Sciatic nerve (tissue), 2 donors: ENCODE measurements at regions not wholly inside any gene's neighbourhood (a gene's known extent, or its start where the extent isn't known, plus 50 kb on each side); places are given as distances from the start of the nearest gene placed in this dataset.

Source experiments
- ATAC-seq: fragments of 200-7000 bp; cut with Tn5 transposase; one replicate; pipeline ENCODE4 v1.9.1; 2020; ENCODE audit warnings: mild to moderate bottlenecking, moderate library complexity
- DNase-seq: peaks from one replicate; pipeline ENCODE4 v3.0.0-alpha.2; 2020; ENCODE audit warnings: low spot score
- intact Hi-C: fragments of 100-400 bp; cut with DNase I; formaldehyde crosslinking; loops from one replicate; pipeline ENCODE4 v1.14.2; 2022
- donor health status: DM: no; HTN: no; CAD: no.
- donor health status: DM: no; HTN: no; CAD: no.

DNA sequence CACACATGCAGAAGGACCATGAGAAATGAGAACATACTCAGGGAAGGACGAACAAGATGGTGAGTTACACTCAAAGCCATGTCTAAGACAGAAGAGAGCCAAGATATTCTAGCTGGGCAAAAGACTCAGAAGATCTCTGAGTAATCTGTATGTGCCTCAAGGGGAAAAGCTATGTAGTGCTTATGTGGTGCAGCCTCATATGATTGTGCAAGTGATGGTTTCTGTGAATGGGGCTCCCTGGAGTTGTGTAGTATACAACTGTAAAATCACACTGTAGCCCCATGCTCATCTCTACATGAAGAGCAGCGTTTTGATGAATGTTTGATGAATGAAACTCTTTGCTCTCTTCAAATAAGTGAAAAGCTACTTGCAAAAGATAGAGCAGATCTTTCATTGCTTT, 57.5 kb downstream of the OSR1 start:
- no peak for ATAC-seq
- intact Hi-C loops, result no loop called here
- DNase-seq, result no peak

DNA sequence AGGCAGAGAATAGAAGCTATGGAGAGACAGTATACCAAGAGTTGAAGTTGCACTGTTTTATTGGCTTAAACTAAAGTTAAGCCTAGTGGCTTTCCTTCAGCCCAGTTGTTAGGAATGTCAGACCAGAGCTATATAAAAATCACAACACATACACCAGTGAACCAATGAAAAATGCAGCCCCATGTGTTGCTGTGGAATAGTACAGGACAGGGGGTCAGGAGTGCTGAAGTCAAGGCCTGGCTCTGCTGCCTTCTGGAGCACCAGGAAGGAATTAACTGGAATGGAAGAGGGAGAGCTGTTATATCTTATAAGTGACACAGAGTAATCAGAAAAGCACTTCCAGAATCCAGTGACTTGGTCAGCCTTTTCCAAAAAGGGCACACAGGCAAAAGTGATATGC, 58.9 kb downstream of the OSR1 start:
- DNase-seq, result no peak
- no peak for ATAC-seq
- intact Hi-C loops, result no loop called here

DNA sequence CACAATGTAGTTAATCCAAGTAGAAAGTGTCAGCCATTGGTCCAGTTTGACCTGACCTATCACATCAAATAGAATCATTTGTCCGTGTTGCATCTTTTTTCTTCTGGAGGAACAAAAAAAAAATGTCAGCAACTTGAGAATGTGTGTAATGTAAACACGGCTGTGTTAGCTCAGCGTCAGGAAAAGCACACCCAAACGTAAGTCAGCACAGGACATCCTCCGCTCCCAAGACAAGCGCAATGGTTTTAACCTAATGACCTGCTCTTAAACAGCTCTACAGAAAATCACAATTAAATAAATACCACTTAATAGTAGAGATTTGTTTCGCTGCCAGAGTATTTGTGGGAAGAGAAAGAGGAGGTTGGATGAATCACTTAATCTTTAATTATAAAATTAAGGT, 59.4 kb downstream of the OSR1 start:
- ATAC-seq (no peak), DNase-seq (no peak)
- intact Hi-C loops, result no loop called here

DNA sequence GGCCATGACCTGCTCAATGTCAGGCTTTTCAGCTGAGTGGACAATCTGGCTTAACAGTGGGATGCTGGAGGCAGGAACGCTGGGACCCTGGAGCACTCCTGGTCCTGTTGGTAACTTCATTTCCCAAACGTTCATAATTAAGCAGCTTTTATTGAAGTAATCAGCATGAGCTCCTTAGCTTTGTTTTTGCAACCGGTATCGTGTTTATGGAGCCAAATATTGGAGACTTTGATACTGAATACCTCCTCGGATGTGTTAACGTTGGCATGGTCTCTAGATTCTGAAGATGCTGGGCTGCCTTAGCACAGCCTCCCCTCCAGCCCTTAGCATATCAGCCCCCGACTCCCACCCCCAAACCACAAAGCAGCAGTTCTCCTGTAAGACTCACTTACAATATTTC, 60.7 kb downstream of the OSR1 start:
- intact Hi-C loops, result no loop called here
- DNase-seq (no peak), ATAC-seq (no peak)

DNA sequence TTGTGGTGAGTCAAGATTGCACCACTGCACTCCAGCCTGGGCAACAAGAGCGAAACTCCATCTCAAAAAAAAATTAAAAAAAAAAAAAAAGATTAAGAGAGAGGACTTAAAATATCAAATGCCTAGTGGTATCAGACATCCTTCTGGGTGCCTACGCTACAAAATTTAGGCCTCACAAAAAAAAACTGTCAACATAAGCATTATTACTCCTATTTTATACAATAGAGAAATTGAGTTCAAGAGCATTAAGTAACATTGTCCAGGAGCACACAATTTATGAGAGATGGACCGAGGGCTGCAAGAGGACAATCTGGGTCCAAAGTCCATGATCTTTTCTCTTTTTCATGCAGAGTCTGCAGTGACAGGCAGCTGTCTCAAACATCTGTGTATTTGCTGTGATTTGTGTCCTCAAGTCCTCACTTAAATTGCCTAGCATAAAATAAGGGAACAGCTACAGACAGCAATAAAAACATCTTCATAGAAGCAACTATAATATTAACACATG, 62.4 kb downstream of the OSR1 start:
- intact Hi-C loops, result no loop called here
- no peak for ATAC-seq
- no peak for DNase-seq

DNA sequence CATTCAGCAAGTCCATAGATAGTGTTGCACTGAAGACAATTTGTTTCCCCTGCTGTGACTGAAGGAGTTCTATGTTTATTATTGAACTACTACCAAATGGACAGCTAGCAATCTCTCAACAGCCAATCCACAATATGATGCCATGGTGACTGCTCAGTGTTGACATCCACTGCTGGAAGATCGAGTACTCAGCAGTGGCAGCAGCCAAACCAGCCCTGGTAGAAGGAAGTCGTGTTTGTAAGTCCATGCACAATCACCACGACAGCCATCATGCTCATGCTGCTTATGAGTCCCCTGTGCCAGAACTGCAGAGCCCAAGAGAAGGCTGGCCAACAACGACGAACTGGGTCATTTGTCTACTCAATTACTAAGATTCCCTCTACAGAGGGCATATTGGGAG, 66.4 kb downstream of the OSR1 start:
- ATAC-seq, result no peak
- intact Hi-C loops, result no loop called here
- no peak for DNase-seq

DNA sequence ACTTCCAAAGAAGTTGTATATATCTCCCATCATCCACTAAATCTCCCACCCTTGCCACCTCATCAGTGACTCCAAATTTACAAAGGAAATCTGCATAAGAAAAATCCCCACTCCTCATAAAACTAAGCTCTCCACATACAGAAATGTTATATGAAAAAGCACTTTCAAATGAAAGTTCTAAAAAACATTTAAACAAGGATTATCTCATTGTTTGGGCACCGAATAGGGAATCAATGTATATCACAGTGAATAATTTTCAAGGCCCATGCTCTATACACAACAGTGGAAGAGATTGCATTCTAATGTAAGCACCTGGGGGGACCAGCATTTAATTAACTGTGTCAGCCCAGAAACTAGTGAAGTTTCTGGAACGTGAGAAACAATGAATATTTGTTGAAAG, 70.1 kb downstream of the OSR1 start:
- intact Hi-C loops, result no loop called here
- no peak for DNase-seq
- ATAC-seq, result no peak

DNA sequence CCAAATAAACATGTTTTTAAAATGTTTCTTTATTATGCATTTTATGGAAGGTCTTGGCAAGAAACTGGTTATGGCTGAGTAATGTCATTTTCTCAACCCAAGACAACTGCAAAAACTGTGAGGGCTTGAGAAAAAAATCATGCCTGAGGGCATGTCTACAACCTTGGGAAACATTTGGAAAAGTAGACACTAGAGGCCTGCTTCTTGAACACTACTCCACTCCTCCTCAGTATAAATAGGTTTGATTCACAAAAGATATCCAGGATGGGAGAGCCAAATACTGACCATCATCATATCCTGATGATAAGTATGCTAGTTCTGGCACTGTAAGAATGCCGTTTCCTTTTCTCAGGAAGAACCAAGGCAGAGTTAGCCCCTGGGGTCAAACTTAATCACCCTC, 71.1 kb downstream of the OSR1 start:
- ATAC-seq (no peak), DNase-seq (no peak)
- intact Hi-C loops, result no loop called here

DNA sequence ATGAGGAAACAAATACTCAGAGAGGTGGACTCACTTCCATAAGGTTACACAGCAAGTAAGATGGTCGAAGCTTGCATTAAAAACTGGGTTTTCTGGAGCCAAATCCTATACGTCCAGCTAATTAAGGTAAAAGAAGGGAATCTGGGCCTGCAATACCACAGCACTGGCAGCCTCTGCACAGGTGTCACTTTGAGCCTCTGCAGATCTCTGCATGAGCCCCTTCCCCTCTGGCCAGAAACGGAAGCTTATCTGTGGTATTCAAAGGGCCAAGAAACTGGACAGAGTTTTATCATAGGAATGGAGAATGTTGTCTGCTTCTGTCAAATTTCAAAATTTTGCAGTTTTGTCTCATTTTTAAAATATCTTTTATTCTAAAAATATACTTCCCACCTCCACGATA, 76.1 kb downstream of the OSR1 start:
- ATAC-seq (no peak), DNase-seq (no peak)
- intact Hi-C loops, result no loop called here

DNA sequence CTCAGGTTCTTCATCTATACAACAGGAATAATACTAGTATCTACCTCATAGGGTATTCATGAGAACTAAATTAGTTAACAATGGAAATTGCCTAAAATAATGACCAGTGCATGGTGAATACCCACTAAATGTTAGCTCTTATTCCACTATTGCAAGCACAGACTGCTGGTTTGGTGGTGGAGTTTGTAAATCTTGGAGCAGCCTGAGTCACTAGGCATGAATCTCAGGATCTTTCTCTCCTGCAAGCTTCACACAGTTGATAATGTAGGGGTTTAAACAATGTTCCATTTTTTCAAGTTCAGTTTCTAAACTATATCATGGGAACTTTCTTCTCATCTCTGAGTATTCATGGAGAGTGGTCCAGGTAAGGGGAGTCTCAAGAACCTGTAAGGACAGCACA, 84.0 kb downstream of the OSR1 start:
- DNase-seq (no peak), ATAC-seq (no peak)
- intact Hi-C loops, result no loop called here

DNA sequence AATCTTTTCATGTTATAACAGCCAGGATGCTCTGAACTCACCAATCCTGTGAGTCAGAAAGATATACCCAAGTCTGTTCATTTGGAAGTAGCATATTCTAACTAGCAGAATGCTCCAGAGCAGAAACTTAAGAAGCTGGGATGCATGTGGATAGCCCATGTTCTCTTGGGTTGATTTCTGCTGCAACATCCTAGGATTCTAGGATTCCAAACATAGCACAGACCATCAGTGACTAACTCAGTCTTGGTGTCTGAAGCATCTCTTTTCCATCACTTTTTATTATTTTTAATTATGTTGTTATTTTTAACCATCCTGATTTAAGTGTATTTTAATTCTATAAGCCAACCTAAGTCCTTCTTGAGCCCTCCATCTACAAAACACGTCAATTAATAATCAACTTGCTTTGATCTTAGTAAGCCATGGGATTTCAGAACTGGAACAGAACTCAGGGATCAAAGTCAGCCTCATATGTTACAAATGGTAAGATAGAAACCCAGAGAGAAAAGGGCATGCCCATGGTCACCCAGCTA, 85.4 kb downstream of the OSR1 start:
- DNase-seq (no peak), ATAC-seq (no peak)
- intact Hi-C loops, result no loop called here

DNA sequence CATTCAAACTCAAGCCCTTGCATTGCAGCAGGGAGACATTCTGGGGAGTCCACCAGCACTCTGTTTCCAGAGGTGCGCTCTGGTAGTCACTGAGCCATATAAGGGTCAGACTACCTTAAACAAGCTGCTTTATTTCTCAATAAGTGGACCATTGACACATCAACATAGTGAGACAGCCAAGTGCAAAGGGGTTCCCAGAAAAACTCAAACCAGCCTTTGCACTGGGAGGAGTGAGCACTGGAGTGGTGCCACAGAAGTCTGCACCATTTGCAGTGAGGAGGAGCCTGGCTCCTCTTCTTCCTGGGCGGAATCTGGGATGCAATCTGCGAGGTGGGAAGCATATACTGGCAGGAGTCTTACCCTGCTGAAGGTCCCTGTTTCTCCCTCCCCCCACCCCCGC, 86.4 kb downstream of the OSR1 start:
- intact Hi-C loops, result no loop called here
- DNase-seq (no peak), ATAC-seq (no peak)

DNA sequence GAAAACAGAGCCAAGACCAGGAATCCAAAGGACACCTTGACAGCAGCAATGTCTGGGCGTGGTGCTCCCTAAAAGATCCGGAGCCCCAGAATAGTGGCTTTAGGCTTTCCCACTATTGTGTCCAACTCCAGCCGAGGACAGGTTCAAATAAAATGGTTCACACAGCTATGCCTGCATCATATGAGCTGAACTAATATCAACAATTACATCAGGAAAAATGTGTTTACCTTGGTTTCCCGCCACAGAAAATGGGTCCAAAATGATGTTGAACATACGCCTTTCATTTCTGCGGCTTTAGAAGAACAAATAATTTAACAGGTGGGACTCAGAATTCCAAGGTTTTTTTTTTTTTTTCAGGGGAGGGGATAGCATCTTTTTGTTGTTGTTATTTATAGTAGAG, 93.6 kb downstream of the OSR1 start:
- intact Hi-C loops, result no loop called here
- DNase-seq, result no peak
- ATAC-seq, result peak; percentile 58

DNA sequence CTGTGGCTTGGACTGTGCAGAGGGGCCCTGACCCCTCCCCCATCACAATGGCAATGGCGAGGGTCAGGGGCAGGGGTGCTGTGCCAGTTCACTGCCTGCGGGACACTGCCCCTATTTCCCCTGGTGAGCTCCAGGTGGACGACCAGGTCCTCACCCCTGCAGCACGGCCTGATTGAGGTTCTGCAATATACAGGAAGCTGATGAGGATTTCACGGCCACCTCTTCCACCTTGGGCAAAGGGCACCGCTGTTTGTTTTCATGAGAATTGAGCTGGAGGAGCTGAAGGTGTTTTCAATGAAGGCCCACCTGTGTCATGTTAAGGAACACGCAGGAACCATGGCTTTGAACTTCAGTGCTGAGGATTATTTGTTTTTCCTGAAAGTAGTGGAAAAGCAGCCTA, 96.3 kb downstream of the OSR1 start:
- intact Hi-C loops, result no loop called here
- ATAC-seq (no peak), DNase-seq (no peak)

DNA sequence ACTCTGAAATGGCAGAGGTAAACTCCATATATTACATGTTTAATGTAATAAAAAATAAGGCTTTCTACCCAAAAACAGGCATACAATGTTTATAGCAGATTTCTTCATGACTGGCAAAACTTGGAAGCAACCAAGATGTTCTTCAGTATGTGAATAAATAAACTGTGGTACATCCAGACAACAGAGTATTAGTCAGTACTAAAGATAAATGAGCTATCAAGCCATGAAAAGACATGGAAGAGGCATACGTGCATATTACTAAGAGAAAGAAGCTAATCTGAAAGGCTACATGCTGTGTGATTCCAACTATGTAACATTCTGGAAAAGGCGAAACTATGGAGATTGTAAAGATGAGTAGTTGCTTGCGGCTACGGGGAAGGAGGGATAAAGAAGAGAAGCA, 97.4 kb downstream of the OSR1 start:
- no peak for DNase-seq
- intact Hi-C loops, result no loop called here
- no peak for ATAC-seq

DNA sequence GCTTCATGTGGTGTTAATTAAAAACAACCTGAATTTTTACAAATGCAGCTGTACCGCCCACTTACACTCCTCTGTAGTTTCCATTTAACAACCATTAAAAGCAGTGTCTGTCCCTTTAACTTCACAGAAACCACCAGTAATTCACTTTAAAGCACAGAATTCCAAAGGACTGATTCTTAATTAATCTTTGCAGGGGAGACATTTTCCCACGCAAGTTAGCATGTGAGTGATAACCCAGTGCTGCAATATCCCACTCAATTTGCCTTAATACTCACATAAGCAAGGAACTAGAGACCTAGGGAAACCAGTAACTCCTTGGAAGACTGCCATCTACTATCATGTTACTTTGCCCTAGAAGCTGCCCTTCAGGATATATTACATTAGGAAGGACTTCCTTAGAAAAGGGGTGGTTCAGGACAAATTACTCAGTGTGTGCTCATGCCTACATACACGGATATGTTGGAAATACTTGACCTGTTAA, 102.3 kb downstream of the OSR1 start:
- no peak for DNase-seq
- ATAC-seq, result no peak
- intact Hi-C loops, result no loop called here

DNA sequence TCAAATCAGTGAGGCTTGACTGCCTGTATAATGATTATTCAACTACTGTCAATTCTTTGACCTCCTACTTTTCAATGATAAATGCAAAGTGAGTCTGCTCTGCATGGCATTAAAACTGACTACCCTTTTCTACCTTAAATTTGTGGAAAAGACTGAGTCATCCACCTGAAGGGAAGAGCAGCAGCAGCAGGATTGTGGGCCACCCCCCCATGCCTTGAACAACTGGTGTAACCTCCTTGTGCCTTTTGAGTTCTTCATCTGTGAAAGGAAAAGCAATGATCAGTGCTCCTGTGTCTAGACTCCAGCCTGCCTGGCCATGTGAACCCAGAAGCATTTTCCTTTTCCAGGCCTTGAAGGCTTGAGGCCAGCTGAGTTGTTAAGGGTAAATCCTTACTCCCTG, 102.9 kb downstream of the OSR1 start:
- intact Hi-C loops, result no loop called here
- DNase-seq (no peak), ATAC-seq (no peak)

DNA sequence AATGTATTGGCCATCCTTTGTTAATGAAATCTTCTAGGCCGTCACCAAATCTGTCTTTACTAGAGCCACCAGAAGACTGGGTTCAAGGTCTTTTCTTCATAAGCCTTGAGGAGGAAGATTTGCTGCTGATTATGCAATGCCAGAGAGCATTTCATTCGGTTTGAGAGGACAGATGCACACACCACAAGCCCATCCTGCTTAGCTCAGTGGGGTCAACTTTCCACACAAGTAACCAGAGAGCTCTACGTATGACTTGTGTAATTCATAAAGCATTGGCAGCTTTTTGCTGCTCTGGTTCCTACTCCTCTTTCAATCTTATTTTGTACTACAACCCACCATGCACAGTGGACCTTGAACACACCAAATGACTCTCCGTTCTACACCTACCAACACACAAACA, 106.9 kb downstream of the OSR1 start:
- ATAC-seq (no peak), DNase-seq (no peak)
- intact Hi-C loops, result no loop called here

DNA sequence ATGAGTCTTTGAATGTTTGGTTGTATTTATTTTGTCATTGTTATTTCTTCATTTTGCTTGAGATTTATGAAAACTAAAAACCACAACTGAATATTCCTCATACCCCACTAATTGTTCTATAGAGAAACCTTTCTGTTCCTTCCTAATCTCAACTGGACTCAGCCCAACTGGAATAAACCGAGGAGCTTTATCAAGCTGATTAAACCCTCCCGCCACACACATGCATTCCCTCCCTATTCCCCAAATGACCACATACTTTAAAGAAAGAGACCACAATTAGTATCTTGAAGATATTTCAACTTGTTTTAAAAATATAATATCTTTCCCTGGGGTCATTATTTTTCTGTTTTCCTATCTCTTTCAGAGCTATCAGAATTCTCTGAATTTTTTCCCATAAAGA, 107.5 kb downstream of the OSR1 start:
- no peak for ATAC-seq
- intact Hi-C loops, result no loop called here
- no peak for DNase-seq

DNA sequence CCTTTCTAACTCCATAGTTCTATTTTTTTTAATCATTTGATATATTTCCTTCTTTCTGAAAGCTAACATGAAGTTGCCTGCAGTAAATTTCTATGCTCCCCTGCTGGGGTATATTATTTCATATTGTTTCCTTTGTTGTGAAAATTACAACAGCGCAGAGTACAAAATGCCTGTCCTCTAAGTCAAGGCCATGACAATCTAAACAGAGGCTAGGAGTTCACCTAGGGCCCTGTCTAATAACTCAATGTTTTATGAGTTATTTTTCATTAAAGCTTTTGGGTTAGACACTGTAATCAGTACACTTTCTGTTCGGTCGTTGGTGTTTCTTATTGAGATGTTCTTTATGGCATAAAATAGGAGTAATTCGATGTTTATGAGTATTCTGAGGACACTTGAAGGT, 111.2 kb downstream of the OSR1 start:
- intact Hi-C loops, result no loop called here
- ATAC-seq (no peak), DNase-seq (no peak)

DNA sequence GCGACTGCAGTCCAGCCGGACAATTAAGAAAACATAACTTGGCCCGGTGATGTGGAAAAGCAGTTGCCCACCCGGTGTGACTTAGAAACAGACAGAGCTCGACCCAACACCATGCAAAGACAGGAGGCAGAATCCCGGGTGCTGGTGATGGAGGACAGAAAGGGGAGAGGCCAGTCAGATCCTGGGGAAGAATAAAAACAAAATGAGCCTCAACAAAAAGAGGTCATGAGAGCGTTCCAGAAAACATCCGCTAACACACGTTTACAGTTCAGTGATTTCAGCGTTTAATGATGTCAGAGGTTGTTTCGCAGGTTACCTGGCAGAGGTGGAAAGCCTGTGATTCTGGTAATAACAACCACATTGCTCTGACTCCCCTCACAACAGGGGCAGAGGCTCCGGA, 111.9 kb downstream of the OSR1 start:
- ATAC-seq, result no peak
- DNase-seq, result no peak
- intact Hi-C loops, result no loop called here
